HFF-Myc (cell line): ENCODE measurements at regions not wholly inside any gene's neighbourhood (a gene's known extent, or its start where the extent isn't known, plus 50 kb on each side); places are given as distances from the start of the nearest gene placed in this dataset.
"Not testable (repeated sequence)": the region's sequence is repeated elsewhere in the genome, so short reads cannot be mapped to it uniquely, and the experiment has no call there.

Experiments
- DNase-seq: peaks from one replicate; pipeline ENCODE4 v3.0.0-alpha.2; 2011; ENCODE audit warnings: low read depth; ENCODE audit errors: extremely low read depth
- H3K4me3 ChIP-seq: replicated peaks from 2 replicates; pipeline ENCODE4 v1.5.1; 2011; ENCODE audit warnings: low read depth, mild to moderate bottlenecking, control low read depth, low read length
- CTCF ChIP-seq: IDR thresholded peaks from 2 replicates; pipeline ENCODE4 v1.5.1; 2012; ENCODE audit warnings: mild to moderate bottlenecking, low read depth, low read length, control low read depth; ENCODE audit errors: missing control alignments

GRCh38 chr20:47887064-47887463 is 101.8 kb upstream of the SULF2 start:
- no peak for TF ChIP-seq CTCF
- H3K4me3 ChIP-seq: no peak overlapping the region
- no peak for DNase-seq

- DNase-seq: no peak
- no peak for TF ChIP-seq CTCF
- H3K4me3 ChIP-seq: no peak overlapping the region
Measured at GRCh38 chr20:47886454-47887041, 101.3 kb upstream of the SULF2 start.

- H3K4me3 ChIP-seq: no peak overlapping the region
- no peak for DNase-seq
- TF ChIP-seq CTCF: no peak
Measured at GRCh38 chr20:47885909-47886453, 100.7 kb upstream of the SULF2 start.

GRCh38 chr20:47883940-47884339 is 98.7 kb upstream of the SULF2 start:
- DNase-seq, H3K4me3 ChIP-seq: not testable (repeated sequence)

GRCh38 chr20:47883186-47883585 is 97.9 kb upstream of the SULF2 start:
- DNase-seq: no peak
- H3K4me3 ChIP-seq: no peak overlapping the region
- no peak for TF ChIP-seq CTCF

- no peak for DNase-seq
- no peak overlapping the region for H3K4me3 ChIP-seq
- TF ChIP-seq CTCF: no peak
Measured at GRCh38 chr20:47879771-47880170, 94.5 kb upstream of the SULF2 start.

GRCh38 chr20:47878601-47879027 is 93.3 kb upstream of the SULF2 start:
- no peak overlapping the region for H3K4me3 ChIP-seq
- no peak for DNase-seq
- no peak for TF ChIP-seq CTCF
